IMR-90 (cell line): ENCODE measurements at regions not wholly inside any gene's neighbourhood (a gene's known extent, or its start where the extent isn't known, plus 50 kb on each side); places are given as distances from the start of the nearest gene placed in this dataset.

Experiments used
- ATAC-seq: fragments of 200-7000 bp; cut with Tn5 transposase; 2 replicates; pipeline ENCODE4 v1.9.1; 2020; ENCODE audit warnings: low read depth, mild to moderate bottlenecking, moderate library complexity
- BruUV-seq: library from RNA; stranded (reverse); fragments of 400-500 nt; replicated peaks from 2 replicates; lab custom pipeline; 2021; lab: Mats Ljungman, UMichigan
- CTCF ChIA-PET: fragments of 300-600 bp; formaldehyde crosslinking; extraction: SDS; loops from one replicate; lab custom pipeline; 2021; ENCODE audit warnings: antibody characterized with exemption; lab: Yijun Ruan, JAX
- POLR2A ChIA-PET: fragments of 300-600 bp; sonication (Branson Sonifier 250); formaldehyde crosslinking; loops from one replicate; lab custom pipeline; 2022; ENCODE audit warnings: antibody characterized with exemption; ENCODE audit not compliant: unreplicated experiment; lab: Charles Lee
- DNase-seq: peaks from one replicate; pipeline ENCODE4 v3.0.0; 2013
- H2AFZ ChIP-seq: replicated peaks from 2 replicates; pipeline ENCODE3; 2013; ENCODE audit warnings: low read length, mild to moderate bottlenecking; ENCODE audit not compliant: poor library complexity
- H2AK5ac ChIP-seq: 2 replicates; pipeline ENCODE4 v1.6.1; 2013; ENCODE audit warnings: low read depth, low read length, inconsistent platforms
- H2AK9ac ChIP-seq: replicated peaks from 2 replicates; pipeline ENCODE3; 2013; ENCODE audit warnings: mild to moderate bottlenecking, low read depth, low read length, moderate library complexity; ENCODE audit not compliant: poor library complexity
- H2BK120ac ChIP-seq: 2 replicates; pipeline ENCODE4 v1.6.1; 2013; ENCODE audit warnings: low read depth, low read length, inconsistent platforms
- H2BK15ac ChIP-seq: 3 replicates; pipeline ENCODE4 v1.6.1; 2013; ENCODE audit warnings: low read depth, low read length, inconsistent platforms
- H2BK20ac ChIP-seq: 2 replicates; pipeline ENCODE4 v1.6.1; 2013; ENCODE audit warnings: low read depth, mild to moderate bottlenecking, inconsistent platforms, low read length, moderate library complexity
- H2BK5ac ChIP-seq: 2 replicates; pipeline ENCODE4 v1.6.1; 2013; ENCODE audit warnings: mild to moderate bottlenecking, low read depth, low read length, inconsistent platforms; ENCODE audit not compliant: poor library complexity, severe bottlenecking
- H3K14ac ChIP-seq: replicated peaks from 2 replicates; pipeline ENCODE4 v1.6.1; 2013; ENCODE audit warnings: low read depth, low read length, inconsistent platforms
- H3K18ac ChIP-seq: 2 replicates; pipeline ENCODE4 v1.6.1; 2013; ENCODE audit warnings: low read depth, low read length, control low read depth
- H3K23ac ChIP-seq: 2 replicates; pipeline ENCODE4 v1.6.1; 2013; ENCODE audit warnings: low read depth, low read length, inconsistent platforms
- H3K27ac ChIP-seq: 2 replicates; pipeline ENCODE4 v1.5.1; 2013; ENCODE audit warnings: mild to moderate bottlenecking, control low read depth, low read length; ENCODE audit not compliant: insufficient read depth
- H3K27me3 ChIP-seq: 2 replicates; pipeline ENCODE4 v1.6.1; 2013; ENCODE audit warnings: low read length; ENCODE audit not compliant: control insufficient read depth, insufficient read depth
- H3K36me3 ChIP-seq: 2 replicates; pipeline ENCODE4 v1.6.1; 2013; ENCODE audit warnings: low read length, mixed read lengths; ENCODE audit not compliant: control insufficient read depth, insufficient read depth
- H3K4ac ChIP-seq: 2 replicates; pipeline ENCODE4 v1.6.1; 2013; ENCODE audit warnings: low read depth, low read length, inconsistent platforms
- H3K4me1 ChIP-seq: 2 replicates; pipeline ENCODE4 v1.6.1; 2013; ENCODE audit warnings: low read length, mixed read lengths; ENCODE audit not compliant: control insufficient read depth, insufficient read depth
- H3K4me2 ChIP-seq: 2 replicates; pipeline ENCODE4 v1.6.1; 2013; ENCODE audit warnings: low read depth, mild to moderate bottlenecking, control low read depth, low read length, moderate library complexity
- H3K4me3 ChIP-seq: 2 replicates; pipeline ENCODE4 v1.5.1; 2013; ENCODE audit warnings: low read depth, mild to moderate bottlenecking, control low read depth, low read length, moderate library complexity; ENCODE audit not compliant: insufficient read depth
- H3K56ac ChIP-seq: 2 replicates; pipeline ENCODE4 v1.6.1; 2013; ENCODE audit warnings: low read length, inconsistent platforms; ENCODE audit not compliant: insufficient read depth; ENCODE audit errors: extremely low read depth
- H3K79me1 ChIP-seq, 2 experiments: 2 replicates each; pipeline ENCODE4 v1.6.1; 2013; ENCODE audit warnings: low read length in 2 of 2, inconsistent platforms in 1 of 2, low read depth in 1 of 2
- H3K9ac ChIP-seq: 2 replicates; pipeline ENCODE4 v1.6.1; 2013; ENCODE audit warnings: low read depth, low read length, control low read depth
- H3K9me1 ChIP-seq: 2 replicates; pipeline ENCODE4 v1.6.1; 2013; ENCODE audit warnings: low read length, inconsistent platforms; ENCODE audit not compliant: insufficient read depth
- H3K9me3 ChIP-seq: 2 replicates; pipeline ENCODE4 v1.6.1; 2013; ENCODE audit warnings: low read length; ENCODE audit not compliant: control insufficient read depth, insufficient read depth
- H4K20me1 ChIP-seq: 2 replicates; pipeline ENCODE4 v1.6.1; 2013; ENCODE audit warnings: low read length, inconsistent platforms; ENCODE audit not compliant: insufficient read depth
- H4K5ac ChIP-seq: 2 replicates; pipeline ENCODE4 v1.6.1; 2013; ENCODE audit warnings: mild to moderate bottlenecking, low read depth, low read length, control low read depth
- H4K8ac ChIP-seq, 2 experiments: 2 replicates each; pipeline ENCODE4 v1.6.1; 2013; ENCODE audit warnings: low read depth in 2 of 2, low read length in 2 of 2, control low read depth in 1 of 2, inconsistent platforms in 1 of 2
- H4K91ac ChIP-seq: 2 replicates; pipeline ENCODE4 v1.6.1; 2013; ENCODE audit warnings: low read depth, low read length, inconsistent platforms; ENCODE audit not compliant: insufficient read depth
- FOS ChIP-seq: fragments of 150-350 bp; IDR thresholded peaks from 2 replicates; pipeline ENCODE4 v1.6.1; 2016; ENCODE audit warnings: low read depth, low read length
- MXI1 ChIP-seq: IDR thresholded peaks from 2 replicates; pipeline ENCODE4 v1.6.1; 2012; ENCODE audit warnings: low read depth, mild to moderate bottlenecking, low read length, moderate library complexity, borderline replicate concordance
- RAD21 ChIP-seq: IDR thresholded peaks from 2 replicates; pipeline ENCODE4 v1.6.1; 2012; ENCODE audit warnings: low read length, improper control_type of control experiment
- whole genome bisulfite sequencing, 2 experiments: methylation state at CpG; one replicate each; pipeline versions ENCODE4 v1.1.5 to v1.1.7; 2013; ENCODE audit warnings: missing lambda C conversion rate in 2 of 2; ENCODE audit not compliant: insufficient read length in 1 of 2; ENCODE audit errors: extremely low coverage in 2 of 2; 5-methylcytosine and 5-hydroxymethylcytosine counted together
- dilution Hi-C: fragments of 300-500 bp; cut with HindIII; formaldehyde crosslinking; loops from one replicate; pipeline ENCODE4 v1.14.3; 2018; ENCODE audit warnings: low sequenced_read_pairs; ENCODE audit not compliant: unreplicated experiment
- in situ Hi-C: fragments of 300-500 bp; cut with MboI; formaldehyde crosslinking; loops from 3 replicates; pipeline ENCODE4 v1.14.3; 2019; ENCODE audit warnings: low sequenced_read_pairs, inconsistent platforms, mixed read lengths
- intact Hi-C: fragments of 100-400 bp; cut with micrococcal nuclease; formaldehyde crosslinking; loops from 2 replicates; pipeline ENCODE4 v1.10.0; 2022

DNA sequence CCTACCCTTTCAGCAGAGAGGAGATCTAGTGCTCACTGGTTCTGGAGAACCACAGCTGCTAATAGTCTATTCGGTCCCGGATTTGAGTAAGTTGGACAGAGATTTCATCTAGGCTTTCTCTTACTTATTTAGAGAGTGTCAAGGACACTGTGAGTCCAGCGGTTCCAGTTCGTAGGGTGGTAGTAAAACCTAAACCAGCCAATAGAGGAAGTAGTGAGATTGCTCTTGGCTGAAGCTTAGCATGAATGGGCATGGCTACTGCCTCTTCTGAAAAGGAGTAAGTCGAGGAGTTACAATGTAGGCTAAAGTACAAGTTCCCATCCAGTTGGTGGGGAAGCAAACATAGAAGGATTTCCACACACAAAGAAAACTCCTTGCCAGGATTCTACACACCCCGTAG is 109.6 kb upstream of the MOCS2 start:
- dilution Hi-C loops, result no loop called here
- Histone ChIP-seq H3K27ac (no peak overlapping the region), H3K23ac (no peak overlapping the region), H3K4me2 (no peak overlapping the region), H3K4me1 (no peaks in the 10 kb centered on the region), H3K14ac (no peak overlapping the region), H2BK120ac (no peak overlapping the region), H4K8ac (no peak overlapping the region), H4K20me1 (no peaks in the 10 kb centered on the region), H2AK5ac (no peak overlapping the region), H2AK9ac (no peak overlapping the region), H3K56ac (no peak overlapping the region), H3K79me1 (no peaks in the 10 kb centered on the region), H3K18ac (no peak overlapping the region), H3K9me3 (peaks cover 8% of the 10 kb centered on the region), H2AFZ (no peak overlapping the region), H3K9ac (no peak overlapping the region), H2BK15ac (no peak overlapping the region), H4K91ac (no peak overlapping the region), H3K4me3 (no peak overlapping the region), H3K9me1 (no peaks in the 10 kb centered on the region), H2BK5ac (no peak overlapping the region), H3K27me3 (no peaks in the 10 kb centered on the region), H3K36me3 (no peaks in the 10 kb centered on the region), H2BK20ac (no peak overlapping the region), H4K5ac (no peak overlapping the region), H3K4ac (no peak overlapping the region)
- BruUV-seq, result no TSS peak
- TF ChIP-seq RAD21 (no peak), FOS (no peak), MXI1 (no peak)
- WGBS, 2 experiments, result no CpG with 5 or more reads among the region's 6 CpGs
- intact Hi-C loops, result no loop called here
- in situ Hi-C loops, result no loop called here
- POLR2A ChIA-PET, result no interaction called here
- no peak for ATAC-seq
- CTCF ChIA-PET, result no interaction called here
- no peak for DNase-seq
